ENCODE measurements at regions not wholly inside any gene's neighbourhood (a gene's known extent, or its start where the extent isn't known, plus 50 kb on each side); places are given as distances from the start of the nearest gene placed in this dataset.

DNA sequence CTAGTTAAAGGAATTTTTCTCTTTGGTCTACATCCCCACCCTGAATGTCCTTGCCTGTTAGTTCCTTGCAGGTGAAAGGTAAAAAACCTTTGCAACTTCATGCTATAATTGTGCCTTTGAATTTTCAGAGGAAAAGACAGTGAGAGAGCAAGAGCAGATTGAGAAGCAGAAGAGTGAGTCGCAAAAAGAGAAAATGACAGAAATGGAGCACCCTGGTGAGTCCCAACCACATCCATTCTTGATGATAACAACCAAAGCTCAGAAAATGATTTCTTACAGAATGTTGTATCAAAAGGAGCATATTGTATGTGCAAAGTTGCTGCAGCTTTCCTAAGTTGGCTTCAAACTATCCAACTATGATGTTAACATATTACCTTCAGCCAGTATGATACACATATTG is 165.2 kb upstream of the CENPW start:
- Histone ChIP-seq H3K9me3 (no peaks in the 10 kb centered on the region), H3K9ac (no peak overlapping the region), H3K27me3 (no peaks in the 10 kb centered on the region), H3K4me2 (no peak overlapping the region), H3K36me3 (no peaks in the 10 kb centered on the region), H4K20me1 (no peaks in the 10 kb centered on the region), H3K4me1 (no peaks in the 10 kb centered on the region), H3K4me3 (no peak overlapping the region), H3K27ac (no peak overlapping the region)
- TF ChIP-seq Cebpa-rat (IDR thresholded peaks at IDR 0.05), result no peak

DNA sequence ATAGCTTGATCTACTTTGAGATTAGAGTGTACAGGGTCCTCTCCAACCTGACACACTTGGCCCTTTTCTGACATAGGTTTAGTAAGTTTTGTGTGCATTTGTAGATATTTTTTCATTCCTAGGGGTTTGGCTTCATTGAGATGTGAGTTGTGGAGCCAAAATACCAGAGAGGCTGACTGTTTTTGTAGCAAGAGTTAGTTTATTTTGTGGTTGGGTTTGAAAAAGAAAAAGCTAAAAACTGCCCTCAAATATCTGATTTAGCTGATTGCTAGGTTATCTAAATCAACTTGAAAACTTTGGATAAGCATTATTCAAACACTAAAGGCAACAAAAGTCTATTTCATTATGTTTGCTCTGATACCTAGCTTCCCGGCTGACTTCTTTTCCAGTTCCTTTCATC is 164.7 kb upstream of the CENPW start:
- H3K4me3 ChIP-seq, result no peak overlapping the region
- H3K4me2 ChIP-seq, result no peak overlapping the region
- no peak for TF ChIP-seq Cebpa-rat (IDR thresholded peaks at IDR 0.05)
- H3K4me1 ChIP-seq, result no peaks in the 10 kb centered on the region
- H3K36me3 ChIP-seq, result no peaks in the 10 kb centered on the region
- no peaks in the 10 kb centered on the region for H4K20me1 ChIP-seq
- no peak overlapping the region for H3K27ac ChIP-seq
- H3K9ac ChIP-seq, result no peak overlapping the region
- no peaks in the 10 kb centered on the region for H3K27me3 ChIP-seq
- H3K9me3 ChIP-seq, result no peaks in the 10 kb centered on the region

DNA sequence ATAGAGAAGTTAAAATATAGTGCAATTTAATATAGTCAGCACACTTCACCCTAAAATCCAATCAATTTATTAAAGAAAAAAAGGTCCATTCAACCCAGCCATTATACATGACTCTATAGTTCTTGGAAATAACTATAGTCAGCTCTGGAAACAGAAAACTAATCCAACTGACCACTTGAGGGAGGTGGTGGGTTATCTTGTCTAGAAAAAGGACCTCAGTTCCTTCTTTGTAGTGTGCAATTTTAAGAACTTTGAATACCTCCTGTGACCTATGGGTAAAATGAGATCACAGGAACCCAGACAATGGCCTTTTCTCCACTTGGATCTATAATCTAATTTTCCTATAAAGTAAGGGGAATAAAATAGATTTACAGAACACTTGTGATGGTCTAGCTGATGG is 163.6 kb upstream of the CENPW start:
- no peaks in the 10 kb centered on the region for H3K4me1 ChIP-seq
- no peak for TF ChIP-seq Cebpa-rat (IDR thresholded peaks at IDR 0.05)
- H4K20me1 ChIP-seq, result no peaks in the 10 kb centered on the region
- no peaks in the 10 kb centered on the region for H3K27me3 ChIP-seq
- no peaks in the 10 kb centered on the region for H3K9me3 ChIP-seq
- H3K36me3 ChIP-seq, result no peaks in the 10 kb centered on the region
- H3K4me3 ChIP-seq, result no peak overlapping the region
- H3K4me2 ChIP-seq, result no peak overlapping the region
- no peak overlapping the region for H3K27ac ChIP-seq
- no peak overlapping the region for H3K9ac ChIP-seq

DNA sequence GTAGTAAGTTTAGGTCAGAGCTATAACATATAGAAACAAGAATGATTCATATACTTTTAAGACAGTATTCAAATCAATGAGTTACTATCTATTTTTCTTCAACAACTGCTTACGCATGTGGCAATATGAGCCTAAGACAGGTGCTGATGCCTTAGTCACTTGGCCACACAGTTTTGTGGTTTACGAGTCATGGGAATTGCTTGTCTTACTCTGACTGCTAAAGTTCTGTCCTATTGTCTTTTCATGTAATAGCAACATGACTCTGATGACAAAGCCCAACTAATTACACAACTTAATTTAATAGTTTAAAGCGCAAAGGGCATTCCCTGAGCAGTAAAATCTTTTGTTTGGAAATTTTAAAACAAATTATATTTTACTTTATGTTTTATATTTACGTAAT is 159.3 kb upstream of the CENPW start:
- Histone ChIP-seq H3K36me3 (no peaks in the 10 kb centered on the region), H3K27ac (no peak overlapping the region), H3K4me2 (no peak overlapping the region), H3K9ac (no peak overlapping the region), H3K4me1 (no peaks in the 10 kb centered on the region), H3K4me3 (no peak overlapping the region), H4K20me1 (no peaks in the 10 kb centered on the region), H3K9me3 (no peaks in the 10 kb centered on the region), H3K27me3 (no peaks in the 10 kb centered on the region)
- no peak for TF ChIP-seq Cebpa-rat (IDR thresholded peaks at IDR 0.05)

DNA sequence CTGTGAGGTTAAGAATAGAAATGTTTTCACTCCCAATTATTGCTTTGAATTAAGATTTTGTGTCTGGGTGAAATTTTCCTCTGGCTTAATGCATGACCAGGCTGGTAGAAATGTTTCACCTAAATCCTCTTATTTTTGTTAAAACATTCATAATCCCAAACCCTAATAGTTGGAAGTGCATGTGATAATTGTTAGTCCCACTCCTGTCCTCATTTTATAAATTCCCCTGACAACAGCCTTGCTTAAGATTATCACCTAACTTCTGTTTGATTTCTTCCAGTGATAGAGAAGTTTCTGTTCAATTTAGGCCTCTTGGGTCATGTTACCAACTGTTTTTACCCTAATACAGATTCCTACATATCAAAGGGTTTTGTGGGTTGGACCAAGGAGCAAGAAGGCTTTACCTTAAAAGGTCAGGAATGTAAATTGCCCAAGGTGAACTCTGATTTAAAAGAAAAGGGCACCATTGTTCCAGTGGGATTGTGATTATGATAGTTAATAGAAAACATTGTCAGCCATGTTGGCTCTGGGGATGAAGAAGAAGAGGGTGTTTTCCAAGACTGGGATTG is 158.7 kb upstream of the CENPW start:
- H3K27ac ChIP-seq, result no peak overlapping the region
- no peak overlapping the region for H3K4me2 ChIP-seq
- no peaks in the 10 kb centered on the region for H4K20me1 ChIP-seq
- TF ChIP-seq Cebpa-rat (IDR thresholded peaks at IDR 0.05), result no peak
- H3K27me3 ChIP-seq, result no peaks in the 10 kb centered on the region
- no peak overlapping the region for H3K4me3 ChIP-seq
- H3K9ac ChIP-seq, result no peak overlapping the region
- H3K36me3 ChIP-seq, result no peaks in the 10 kb centered on the region
- H3K4me1 ChIP-seq, result no peaks in the 10 kb centered on the region
- no peaks in the 10 kb centered on the region for H3K9me3 ChIP-seq

DNA sequence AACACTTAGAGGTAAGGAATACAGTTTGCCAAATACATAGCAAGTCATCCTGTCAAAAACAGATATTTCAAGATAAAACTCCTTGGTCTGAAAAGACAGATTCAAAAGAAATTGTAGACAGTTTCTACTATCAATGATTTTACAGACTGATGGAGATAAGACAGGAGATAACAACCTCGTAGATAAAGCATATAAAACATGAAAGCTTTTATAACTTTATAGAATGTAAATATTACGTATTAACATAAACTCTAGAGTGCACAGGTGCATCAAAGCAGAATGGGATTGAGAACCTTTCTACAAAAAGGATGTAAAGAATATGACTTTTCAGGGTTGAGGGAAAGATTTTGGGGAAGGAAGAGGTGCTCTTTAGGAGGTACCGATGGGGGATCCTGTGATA is 158.0 kb upstream of the CENPW start:
- H3K27ac ChIP-seq, result no peak overlapping the region
- no peaks in the 10 kb centered on the region for H3K9me3 ChIP-seq
- H3K36me3 ChIP-seq, result no peaks in the 10 kb centered on the region
- no peak overlapping the region for H3K9ac ChIP-seq
- no peak for TF ChIP-seq Cebpa-rat (IDR thresholded peaks at IDR 0.05)
- no peak overlapping the region for H3K4me3 ChIP-seq
- no peak overlapping the region for H3K4me2 ChIP-seq
- H3K27me3 ChIP-seq, result no peaks in the 10 kb centered on the region
- no peaks in the 10 kb centered on the region for H4K20me1 ChIP-seq
- no peaks in the 10 kb centered on the region for H3K4me1 ChIP-seq

DNA sequence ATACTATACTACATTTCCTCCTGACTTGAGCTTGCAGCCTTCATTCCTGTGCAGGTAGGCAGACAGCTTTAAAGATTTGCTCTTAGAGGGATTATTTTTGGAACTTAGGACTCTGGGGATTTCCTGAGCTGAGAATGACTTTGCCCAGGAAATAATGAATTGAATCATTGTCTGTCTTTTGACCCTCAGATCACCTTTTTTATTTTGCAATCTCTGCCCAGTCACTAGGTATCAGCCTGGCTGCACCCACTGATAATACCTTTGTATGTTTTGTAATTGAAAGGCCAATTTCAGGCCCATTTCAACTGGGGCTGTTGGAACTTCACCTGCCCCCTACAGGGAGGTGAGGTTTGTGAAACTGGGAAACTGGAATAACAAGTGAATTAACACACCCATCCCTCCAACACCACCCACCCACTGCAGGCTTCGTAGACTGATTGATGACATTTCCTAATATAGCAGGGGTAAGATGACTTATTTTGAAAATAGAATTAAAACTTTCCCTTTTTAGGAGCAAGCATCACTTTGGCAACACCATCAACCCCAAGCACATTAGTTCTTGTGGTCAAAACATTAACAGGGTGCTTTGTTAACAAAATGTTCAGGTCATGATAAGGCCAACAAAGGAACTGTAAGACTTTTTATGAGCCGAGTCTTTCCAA is 157.1 kb upstream of the CENPW start:
- Histone ChIP-seq H3K4me1 (no peaks in the 10 kb centered on the region), H3K4me2 (no peak overlapping the region), H3K9me3 (no peaks in the 10 kb centered on the region), H3K36me3 (no peaks in the 10 kb centered on the region), H3K4me3 (no peak overlapping the region), H4K20me1 (no peaks in the 10 kb centered on the region), H3K9ac (no peak overlapping the region), H3K27ac (no peak overlapping the region), H3K27me3 (no peaks in the 10 kb centered on the region)
- TF ChIP-seq Cebpa-rat (IDR thresholded peaks at IDR 0.05), result no peak

DNA sequence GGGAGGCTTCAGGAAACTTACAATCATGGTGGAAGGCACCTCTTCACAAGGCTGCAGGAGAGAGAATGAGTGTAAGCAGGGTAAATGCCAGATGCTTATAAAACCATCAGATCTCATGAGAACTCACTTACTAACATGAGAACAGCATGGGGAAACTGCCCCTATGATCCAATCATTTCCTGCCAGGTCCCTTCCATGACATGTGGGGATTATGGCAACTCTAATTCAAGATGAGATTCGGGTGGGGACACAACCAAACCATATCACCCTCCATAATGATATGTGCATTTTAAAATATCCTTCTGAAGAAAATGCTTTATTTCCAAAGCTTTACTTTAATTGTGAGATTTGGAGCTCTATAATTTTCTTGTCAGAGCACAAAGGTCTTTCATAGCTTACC is 154.1 kb upstream of the CENPW start:
- Histone ChIP-seq H3K36me3 (no peaks in the 10 kb centered on the region), H3K27ac (no peak overlapping the region), H3K4me2 (no peak overlapping the region), H3K9me3 (no peaks in the 10 kb centered on the region), H3K27me3 (no peaks in the 10 kb centered on the region), H3K4me3 (no peak overlapping the region), H3K4me1 (no peaks in the 10 kb centered on the region), H3K9ac (no peak overlapping the region), H4K20me1 (no peaks in the 10 kb centered on the region)
- TF ChIP-seq Cebpa-rat (IDR thresholded peaks at IDR 0.05), result no peak

DNA sequence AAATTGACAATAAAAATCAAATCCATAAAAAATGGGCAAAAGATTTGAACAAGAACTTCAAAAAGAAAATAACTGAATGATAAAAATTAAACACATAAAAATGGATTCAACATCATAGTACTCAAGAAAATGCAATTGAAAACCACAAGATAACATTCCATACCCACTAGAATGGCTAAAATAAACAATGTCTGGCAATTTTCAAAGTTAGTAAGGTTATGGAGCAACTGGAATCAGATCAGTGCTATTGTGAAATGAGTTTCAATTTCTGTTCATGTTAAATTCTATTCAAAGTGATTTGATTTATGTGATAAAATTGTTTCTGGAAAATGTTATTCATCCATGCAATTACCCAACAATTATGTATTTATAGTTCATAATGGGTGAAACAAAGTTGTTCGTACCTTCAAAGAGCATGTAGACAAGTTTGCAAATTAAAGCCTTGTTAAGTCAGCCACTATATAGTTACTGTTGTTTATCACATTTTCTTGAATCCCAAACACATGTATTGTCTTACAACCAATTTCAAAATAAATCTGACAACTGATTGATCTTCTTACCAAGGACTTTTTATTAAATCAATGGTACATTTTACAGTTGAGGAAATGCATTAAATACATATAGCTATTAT is 151.5 kb upstream of the CENPW start:
- Histone ChIP-seq H3K27ac (no peak overlapping the region), H4K20me1 (no peaks in the 10 kb centered on the region), H3K27me3 (no peaks in the 10 kb centered on the region), H3K4me1 (no peaks in the 10 kb centered on the region), H3K4me2 (no peak overlapping the region), H3K4me3 (no peak overlapping the region), H3K36me3 (no peaks in the 10 kb centered on the region), H3K9me3 (no peaks in the 10 kb centered on the region), H3K9ac (no peak overlapping the region)
- no peak for TF ChIP-seq Cebpa-rat (IDR thresholded peaks at IDR 0.05)

DNA sequence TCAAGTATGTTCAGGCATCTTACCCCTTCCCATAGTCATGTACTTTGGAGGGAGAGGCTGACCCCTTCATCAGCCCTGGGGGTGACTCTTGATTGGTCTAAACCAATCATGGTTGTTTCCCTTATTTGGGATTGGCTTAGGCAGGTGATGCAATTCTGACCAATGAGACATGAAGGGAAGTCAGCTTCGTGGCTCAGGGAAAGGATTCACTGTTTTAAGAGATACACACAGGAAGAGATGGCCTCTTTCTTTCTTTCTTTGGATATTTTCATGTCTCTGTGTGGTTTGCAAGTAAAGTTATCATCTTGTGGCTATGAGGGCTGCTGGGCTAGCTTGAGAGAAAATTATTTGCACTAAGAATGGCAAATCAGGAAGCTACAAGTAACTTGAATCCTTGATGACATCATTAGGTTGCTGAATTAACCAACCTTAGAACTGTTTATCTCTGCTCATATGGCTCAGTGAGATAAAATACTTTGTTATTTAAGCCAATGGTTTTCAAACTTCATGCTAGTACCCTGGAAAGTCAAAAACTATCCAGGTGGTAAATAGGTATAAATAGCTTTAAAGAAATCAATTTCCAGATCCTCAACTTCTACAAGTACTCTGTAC is 144.2 kb upstream of the CENPW start:
- Histone ChIP-seq H3K4me1 (no peaks in the 10 kb centered on the region), H4K20me1 (no peaks in the 10 kb centered on the region), H3K27me3 (no peaks in the 10 kb centered on the region), H3K36me3 (no peaks in the 10 kb centered on the region), H3K9me3 (no peaks in the 10 kb centered on the region), H3K9ac (no peak overlapping the region), H3K4me3 (no peak overlapping the region), H3K27ac (no peak overlapping the region), H3K4me2 (no peak overlapping the region)
- TF ChIP-seq Cebpa-rat (IDR thresholded peaks at IDR 0.05), result no peak

Data from BLaER1 (cell line).